Osteoblast (primary cell): ENCODE measurements at regions not wholly inside any gene's neighbourhood (a gene's known extent, or its start where the extent isn't known, plus 50 kb on each side); places are given as distances from the start of the nearest gene placed in this dataset.

Source experiments
- DNase-seq: peaks from one replicate; pipeline ENCODE4 v3.0.0; 2011; ENCODE audit warnings: low spot score, mixed read lengths; ENCODE audit not compliant: insufficient read length; ENCODE audit errors: missing footprints
- H2AFZ ChIP-seq: 2 replicates; pipeline ENCODE4 v1.6.0; 2011; ENCODE audit warnings: mild to moderate bottlenecking, low read length
- H3K27ac ChIP-seq: 2 replicates; pipeline ENCODE4 v1.5.1; 2011; ENCODE audit warnings: mild to moderate bottlenecking, low read depth, low read length, moderate library complexity
- H3K27me3 ChIP-seq: 2 replicates; pipeline ENCODE4 v1.6.0; 2012; ENCODE audit warnings: mild to moderate bottlenecking, control low read depth, inconsistent platforms, low read length, moderate library complexity; ENCODE audit not compliant: insufficient read depth
- H3K36me3 ChIP-seq: 2 replicates; pipeline ENCODE4 v1.5.1; 2011; ENCODE audit warnings: mild to moderate bottlenecking, low read length, control low read depth, moderate library complexity; ENCODE audit not compliant: insufficient read depth
- H3K4me1 ChIP-seq: 2 replicates; pipeline ENCODE4 v1.5.1; 2011; ENCODE audit warnings: mild to moderate bottlenecking, low read length, control low read depth, moderate library complexity; ENCODE audit not compliant: insufficient read depth
- H3K4me2 ChIP-seq: 2 replicates; pipeline ENCODE4 v1.6.0; 2011; ENCODE audit warnings: mild to moderate bottlenecking, low read length; ENCODE audit not compliant: insufficient read depth
- H3K4me3 ChIP-seq: fragments of 200-600 bp; sonication (generic); 3 replicates; pipeline ENCODE4 v1.5.1; 2012; ENCODE audit warnings: mild to moderate bottlenecking, low read length, inconsistent platforms; ENCODE audit not compliant: insufficient read depth
- H3K79me2 ChIP-seq: 2 replicates; pipeline ENCODE4 v1.6.0; 2012; ENCODE audit warnings: mild to moderate bottlenecking, low read length, control low read depth, inconsistent platforms; ENCODE audit not compliant: insufficient read depth
- H3K9me3 ChIP-seq: 2 replicates; pipeline ENCODE4 v1.5.1; 2011; ENCODE audit warnings: low read depth, low read length, control low read depth
- H4K20me1 ChIP-seq: 2 replicates; pipeline ENCODE4 v1.6.0; 2012; ENCODE audit warnings: mild to moderate bottlenecking, low read length, control low read depth; ENCODE audit not compliant: insufficient read depth
- TF ChIP-seq, protein P1 (sequence below): IDR thresholded peaks from 2 replicates; pipeline ENCODE4 v1.5.1; 2011; ENCODE audit warnings: mild to moderate bottlenecking, low read depth, low read length, moderate library complexity; ENCODE audit errors: extremely low read depth

- TF ChIP-seq, protein P1, sequence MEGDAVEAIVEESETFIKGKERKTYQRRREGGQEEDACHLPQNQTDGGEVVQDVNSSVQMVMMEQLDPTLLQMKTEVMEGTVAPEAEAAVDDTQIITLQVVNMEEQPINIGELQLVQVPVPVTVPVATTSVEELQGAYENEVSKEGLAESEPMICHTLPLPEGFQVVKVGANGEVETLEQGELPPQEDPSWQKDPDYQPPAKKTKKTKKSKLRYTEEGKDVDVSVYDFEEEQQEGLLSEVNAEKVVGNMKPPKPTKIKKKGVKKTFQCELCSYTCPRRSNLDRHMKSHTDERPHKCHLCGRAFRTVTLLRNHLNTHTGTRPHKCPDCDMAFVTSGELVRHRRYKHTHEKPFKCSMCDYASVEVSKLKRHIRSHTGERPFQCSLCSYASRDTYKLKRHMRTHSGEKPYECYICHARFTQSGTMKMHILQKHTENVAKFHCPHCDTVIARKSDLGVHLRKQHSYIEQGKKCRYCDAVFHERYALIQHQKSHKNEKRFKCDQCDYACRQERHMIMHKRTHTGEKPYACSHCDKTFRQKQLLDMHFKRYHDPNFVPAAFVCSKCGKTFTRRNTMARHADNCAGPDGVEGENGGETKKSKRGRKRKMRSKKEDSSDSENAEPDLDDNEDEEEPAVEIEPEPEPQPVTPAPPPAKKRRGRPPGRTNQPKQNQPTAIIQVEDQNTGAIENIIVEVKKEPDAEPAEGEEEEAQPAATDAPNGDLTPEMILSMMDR = no peak
- Histone ChIP-seq H3K79me2 (no peaks in the 10 kb centered on the region), H3K27ac (no peak overlapping the region), H4K20me1 (no peaks in the 10 kb centered on the region), H3K9me3 (peaks cover 2% of the 10 kb centered on the region), H3K4me2 (no peak overlapping the region), H3K27me3 (no peaks in the 10 kb centered on the region), H2AFZ (no peak overlapping the region), H3K36me3 (no peaks in the 10 kb centered on the region), H3K4me3 (no peak overlapping the region), H3K4me1 (no peaks in the 10 kb centered on the region)
- no peak for DNase-seq
Measured at GRCh38 chr14:81859046-81859445, 325.4 kb upstream of the SEL1L start.

- Histone ChIP-seq H3K4me3 (no peak overlapping the region), H3K27ac (no peak overlapping the region), H4K20me1 (no peaks in the 10 kb centered on the region), H3K4me2 (no peak overlapping the region), H3K9me3 (peaks cover 2% of the 10 kb centered on the region), H2AFZ (no peak overlapping the region), H3K27me3 (no peaks in the 10 kb centered on the region), H3K79me2 (no peaks in the 10 kb centered on the region), H3K36me3 (no peaks in the 10 kb centered on the region), H3K4me1 (no peaks in the 10 kb centered on the region)
- TF ChIP-seq, protein P1 = no peak
- no peak for DNase-seq
Measured at GRCh38 chr14:81868172-81868571, 334.5 kb upstream of the SEL1L start.

DNA sequence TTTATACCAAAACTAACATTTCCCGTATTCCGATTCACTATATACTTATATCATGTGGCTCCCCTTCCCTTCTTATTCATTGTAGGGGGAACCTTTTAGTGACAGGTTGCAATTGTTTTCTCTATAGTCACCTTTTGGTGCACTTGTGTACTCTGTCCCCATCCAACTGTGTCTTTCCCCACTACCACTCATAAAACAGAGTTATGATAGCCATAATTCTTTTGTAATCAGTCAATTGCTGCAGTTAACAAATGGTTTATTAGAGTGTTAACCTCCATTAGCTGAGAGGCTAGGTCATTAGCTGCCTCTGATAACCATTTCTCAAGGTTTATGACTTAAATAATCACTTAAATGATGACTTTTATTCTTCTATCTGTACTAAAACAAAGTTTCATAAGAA is 338.1 kb upstream of the SEL1L start:
- TF ChIP-seq, protein P1 = no peak
- DNase-seq = no peak
- H3K27me3 ChIP-seq = no peaks in the 10 kb centered on the region
- H3K36me3 ChIP-seq = no peaks in the 10 kb centered on the region
- no peaks in the 10 kb centered on the region for H4K20me1 ChIP-seq
- peaks cover 4% of the 10 kb centered on the region for H3K9me3 ChIP-seq
- no peaks in the 10 kb centered on the region for H3K4me1 ChIP-seq
- no peak overlapping the region for H3K4me3 ChIP-seq
- no peak overlapping the region for H3K27ac ChIP-seq
- H3K4me2 ChIP-seq = no peak overlapping the region
- no peaks in the 10 kb centered on the region for H3K79me2 ChIP-seq
- no peak overlapping the region for H2AFZ ChIP-seq

- Histone ChIP-seq H3K27me3 (no peaks in the 10 kb centered on the region), H4K20me1 (no peaks in the 10 kb centered on the region), H3K79me2 (no peaks in the 10 kb centered on the region), H3K4me1 (no peaks in the 10 kb centered on the region), H3K36me3 (no peaks in the 10 kb centered on the region), H3K4me3 (no peak overlapping the region), H2AFZ (no peak overlapping the region), H3K4me2 (no peak overlapping the region), H3K9me3 (no peaks in the 10 kb centered on the region), H3K27ac (no peak overlapping the region)
- no peak for DNase-seq
- TF ChIP-seq, protein P1 = no peak
Measured at GRCh38 chr14:81884382-81884781, 350.7 kb upstream of the SEL1L start.
